NCI-H446 treated with DMSO at 0.1 percent for 48 hours (cell line): ENCODE measurements at regions not wholly inside any gene's neighbourhood (a gene's known extent, or its start where the extent isn't known, plus 50 kb on each side); places are given as distances from the start of the nearest gene placed in this dataset.
"Not testable (repeated sequence)": the region's sequence is repeated elsewhere in the genome, so short reads cannot be mapped to it uniquely, and the experiment has no call there.

Experiments used
- DNase-seq: peaks from one replicate; lab custom pipeline; 2025; lab: John Stamatoyannopoulos, UW

- DNase-seq: peak; percentile 79
These were observed 196.0 kb downstream of the BTBD3 start for GRCh38 chr20:12113468-12114371.

- DNase-seq: not testable (repeated sequence)
These were observed 211.4 kb downstream of the BTBD3 start for GRCh38 chr20:12129114-12129513.

- DNase-seq: not testable (repeated sequence)
These were observed 211.8 kb downstream of the BTBD3 start for GRCh38 chr20:12129532-12129931.

- no peak for DNase-seq
These were observed 213.1 kb downstream of the BTBD3 start for GRCh38 chr20:12130781-12131180.

- no peak for DNase-seq
These were observed 215.9 kb downstream of the BTBD3 start for GRCh38 chr20:12133553-12133952.

- not testable (repeated sequence) for DNase-seq
These were observed 228.3 kb downstream of the BTBD3 start for GRCh38 chr20:12145951-12146350.

- no peak for DNase-seq
These were observed 235.3 kb downstream of the BTBD3 start for GRCh38 chr20:12152996-12153395.

GRCh38 chr20:12153628-12154027 is 235.9 kb downstream of the BTBD3 start:
- DNase-seq: peak; percentile 25

- DNase-seq: no peak
These were observed 238.6 kb downstream of the BTBD3 start for GRCh38 chr20:12156252-12156651.

GRCh38 chr20:12159261-12159660 is 241.6 kb downstream of the BTBD3 start:
- DNase-seq: no peak

GRCh38 chr20:12161734-12162133 is 244.0 kb downstream of the BTBD3 start:
- no peak for DNase-seq

- no peak for DNase-seq
These were observed 248.5 kb downstream of the BTBD3 start for GRCh38 chr20:12166053-12166717.

GRCh38 chr20:12170406-12170805 is 252.7 kb downstream of the BTBD3 start:
- DNase-seq: no peak

- DNase-seq: peak; percentile 36
These were observed 254.3 kb downstream of the BTBD3 start for GRCh38 chr20:12171923-12172524.

- DNase-seq: no peak
These were observed 255.8 kb downstream of the BTBD3 start for GRCh38 chr20:12173347-12174012.

- DNase-seq: no peak
These were observed 257.8 kb downstream of the BTBD3 start for GRCh38 chr20:12175538-12175937.

- DNase-seq: no peak
These were observed 260.1 kb downstream of the BTBD3 start for GRCh38 chr20:12177657-12178293.

- DNase-seq: no peak
These were observed 262.0 kb downstream of the BTBD3 start for GRCh38 chr20:12179692-12180091.

- DNase-seq: no peak
These were observed 262.5 kb downstream of the BTBD3 start for GRCh38 chr20:12180107-12180661.

- no peak for DNase-seq
These were observed 280.6 kb downstream of the BTBD3 start for GRCh38 chr20:12198281-12198680.

- no peak for DNase-seq
These were observed 282.0 kb downstream of the BTBD3 start for GRCh38 chr20:12199703-12200102.
